IPS-20b (cell line): ENCODE measurements at regions not wholly inside any gene's neighbourhood (a gene's known extent, or its start where the extent isn't known, plus 50 kb on each side); places are given as distances from the start of the nearest gene placed in this dataset.

Source experiments
- H3K27ac ChIP-seq: one replicate; pipeline ENCODE4 v1.5.1; 2013; ENCODE audit warnings: low read length
- H3K27me3 ChIP-seq: 2 replicates; pipeline ENCODE4 v1.6.1; 2013; ENCODE audit warnings: mild to moderate bottlenecking, low read length, inconsistent platforms; ENCODE audit not compliant: insufficient read depth
- H3K36me3 ChIP-seq: 2 replicates; pipeline ENCODE4 v1.6.1; 2013; ENCODE audit warnings: low read depth, mild to moderate bottlenecking, inconsistent platforms, low read length, moderate library complexity; ENCODE audit not compliant: insufficient read depth
- H3K4me1 ChIP-seq: 2 replicates; pipeline ENCODE4 v1.6.1; 2013; ENCODE audit warnings: mild to moderate bottlenecking, control low read depth, inconsistent platforms, low read length, moderate library complexity; ENCODE audit not compliant: insufficient read depth
- H3K4me3 ChIP-seq: 2 replicates; pipeline ENCODE4 v1.5.1; 2013; ENCODE audit warnings: mild to moderate bottlenecking, low read length, inconsistent platforms
- H3K9ac ChIP-seq: 2 replicates; pipeline ENCODE4 v1.6.1; 2013; ENCODE audit warnings: low read depth, mild to moderate bottlenecking, inconsistent platforms, low read length, moderate library complexity
- H3K9me3 ChIP-seq: 2 replicates; pipeline ENCODE4 v1.6.1; 2013; ENCODE audit warnings: mild to moderate bottlenecking, low read depth, low read length, inconsistent platforms; ENCODE audit not compliant: insufficient read depth

GRCh38 chr2:204030322-204030721, 93.8 kb downstream of the ICOS start:
- no peaks in the 10 kb centered on the region for H3K36me3 ChIP-seq
- H3K27ac ChIP-seq, result no peak overlapping the region
- H3K4me3 ChIP-seq, result no peak overlapping the region
- no peaks in the 10 kb centered on the region for H3K9me3 ChIP-seq
- H3K9ac ChIP-seq, result no peak overlapping the region
- no peaks in the 10 kb centered on the region for H3K4me1 ChIP-seq
- H3K27me3 ChIP-seq, result no peaks in the 10 kb centered on the region

DNA sequence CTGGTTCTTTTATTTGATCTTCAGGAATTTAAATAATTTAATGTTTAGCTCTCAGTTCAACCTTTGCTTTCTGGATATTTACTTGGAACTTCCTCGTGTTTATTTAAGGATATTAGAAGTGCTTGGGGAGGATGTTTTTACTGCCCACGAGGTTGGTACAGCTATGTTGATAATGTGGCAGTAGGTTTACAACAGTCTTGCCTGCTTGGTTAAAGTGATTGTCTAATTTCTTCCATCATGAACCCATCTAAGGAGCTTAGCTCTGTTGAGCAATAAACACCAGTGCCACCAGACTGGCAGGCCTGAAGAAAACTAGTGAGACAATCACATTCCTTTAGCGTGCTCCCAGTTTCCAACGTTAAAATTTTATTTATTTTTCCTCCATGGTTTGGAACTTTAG, 94.5 kb downstream of the ICOS start:
- no peaks in the 10 kb centered on the region for H3K27me3 ChIP-seq
- H3K4me3 ChIP-seq, result no peak overlapping the region
- H3K4me1 ChIP-seq, result no peaks in the 10 kb centered on the region
- no peak overlapping the region for H3K9ac ChIP-seq
- H3K9me3 ChIP-seq, result no peaks in the 10 kb centered on the region
- H3K27ac ChIP-seq, result no peak overlapping the region
- H3K36me3 ChIP-seq, result no peaks in the 10 kb centered on the region

GRCh38 chr2:204032301-204032700, 95.7 kb downstream of the ICOS start:
- Histone ChIP-seq H3K27ac (no peak overlapping the region), H3K4me3 (no peak overlapping the region), H3K9me3 (no peaks in the 10 kb centered on the region), H3K4me1 (no peaks in the 10 kb centered on the region), H3K36me3 (no peaks in the 10 kb centered on the region), H3K9ac (no peak overlapping the region), H3K27me3 (no peaks in the 10 kb centered on the region)

DNA sequence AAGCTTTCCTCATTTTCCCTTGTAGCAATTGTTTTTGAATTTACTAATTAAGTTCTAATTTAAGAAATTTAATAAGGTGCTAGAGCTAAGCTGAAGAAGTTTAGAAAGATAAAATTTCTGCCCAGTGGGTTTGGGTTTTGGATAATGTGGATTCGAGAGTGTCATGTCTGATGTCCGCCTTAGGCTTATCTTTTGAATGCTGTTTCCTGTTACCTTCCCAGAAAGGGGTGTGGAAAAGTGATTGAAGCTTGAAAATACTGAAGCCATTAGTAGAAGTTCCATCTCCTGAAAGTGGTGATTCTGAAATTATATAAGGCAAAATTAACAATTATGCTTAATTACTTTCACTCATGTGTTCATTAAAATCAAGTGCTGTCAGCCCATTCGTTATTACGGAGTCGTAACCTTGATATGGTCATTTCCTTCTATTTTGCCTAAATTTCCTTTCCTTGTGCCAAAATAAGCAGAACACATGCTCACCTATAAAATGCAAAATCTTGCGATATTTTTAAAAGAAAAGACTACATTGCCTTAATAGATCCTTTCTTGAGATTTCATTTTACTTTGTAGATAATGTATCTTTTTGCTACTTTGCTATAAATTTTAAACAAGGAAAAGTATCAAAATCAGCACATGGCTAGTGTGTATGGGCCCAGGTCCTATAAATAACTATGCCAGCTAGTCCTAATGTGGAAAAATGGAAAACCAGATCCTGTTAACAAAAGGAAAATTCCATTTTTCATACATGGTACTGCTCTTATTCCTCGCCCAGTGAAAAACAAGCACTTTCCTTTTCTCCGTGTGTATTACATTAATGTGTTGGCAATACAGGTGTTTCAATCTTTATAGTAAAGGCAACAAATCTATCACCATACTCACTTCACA, 97.3 kb downstream of the ICOS start:
- no peak overlapping the region for H3K4me3 ChIP-seq
- H3K9me3 ChIP-seq, result no peaks in the 10 kb centered on the region
- H3K27ac ChIP-seq, result no peak overlapping the region
- no peaks in the 10 kb centered on the region for H3K36me3 ChIP-seq
- H3K9ac ChIP-seq, result no peak overlapping the region
- no peaks in the 10 kb centered on the region for H3K27me3 ChIP-seq
- no peaks in the 10 kb centered on the region for H3K4me1 ChIP-seq

DNA sequence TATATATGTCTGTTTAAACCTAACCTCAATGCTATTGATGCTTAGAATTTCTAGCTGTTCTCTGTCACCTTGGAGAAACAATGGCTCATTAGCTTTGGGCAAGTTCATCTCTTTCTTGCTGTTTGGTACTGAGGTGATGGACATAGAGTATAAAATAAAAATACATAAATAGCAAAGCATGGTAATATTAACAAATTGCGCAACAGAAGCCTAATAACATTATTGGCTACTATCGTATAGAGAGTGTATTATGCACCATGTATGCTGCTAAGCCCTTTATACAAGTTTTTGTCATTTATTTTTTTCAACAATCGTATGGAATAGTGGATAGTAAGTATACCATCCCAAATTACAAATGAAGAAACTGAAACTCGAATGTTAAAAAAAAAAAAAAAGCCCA, 100.1 kb downstream of the ICOS start:
- Histone ChIP-seq H3K9me3 (no peaks in the 10 kb centered on the region), H3K27me3 (no peaks in the 10 kb centered on the region), H3K4me1 (no peaks in the 10 kb centered on the region), H3K9ac (no peak overlapping the region), H3K36me3 (no peaks in the 10 kb centered on the region), H3K27ac (no peak overlapping the region), H3K4me3 (no peak overlapping the region)

DNA sequence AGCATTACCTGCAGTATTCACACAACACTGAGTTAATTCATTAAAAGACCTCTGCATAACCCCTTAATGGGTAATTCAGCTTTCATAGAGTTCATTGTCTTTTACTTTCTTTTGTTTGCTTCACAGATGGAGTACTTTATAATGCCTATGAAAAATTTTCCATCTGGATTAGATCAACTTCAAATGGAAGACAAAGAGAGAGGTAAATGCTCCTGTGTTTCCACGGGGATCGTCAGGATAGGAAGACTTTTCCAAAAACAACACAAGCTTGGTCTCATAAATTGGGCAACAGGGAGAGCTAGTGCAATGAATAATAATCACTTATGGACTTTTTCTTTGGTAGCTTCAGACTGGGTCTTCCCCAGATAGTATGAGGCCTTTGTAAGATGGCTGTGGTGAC, 100.7 kb downstream of the ICOS start:
- Histone ChIP-seq H3K9ac (no peak overlapping the region), H3K9me3 (no peaks in the 10 kb centered on the region), H3K27me3 (no peaks in the 10 kb centered on the region), H3K27ac (no peak overlapping the region), H3K4me1 (no peaks in the 10 kb centered on the region), H3K4me3 (no peak overlapping the region), H3K36me3 (no peaks in the 10 kb centered on the region)

- Histone ChIP-seq H3K27me3 (no peaks in the 10 kb centered on the region), H3K36me3 (no peaks in the 10 kb centered on the region), H3K4me1 (no peaks in the 10 kb centered on the region), H3K9ac (no peak overlapping the region), H3K27ac (no peak overlapping the region), H3K9me3 (no peaks in the 10 kb centered on the region), H3K4me3 (no peak overlapping the region)
Measured at GRCh38 chr2:204039298-204039838, 102.8 kb downstream of the ICOS start.

- Histone ChIP-seq H3K27ac (no peak overlapping the region), H3K4me1 (no peaks in the 10 kb centered on the region), H3K9me3 (no peaks in the 10 kb centered on the region), H3K4me3 (no peak overlapping the region), H3K36me3 (no peaks in the 10 kb centered on the region), H3K27me3 (no peaks in the 10 kb centered on the region), H3K9ac (no peak overlapping the region)
Measured at GRCh38 chr2:204040016-204040415, 103.5 kb downstream of the ICOS start.

- Histone ChIP-seq H3K27me3 (no peaks in the 10 kb centered on the region), H3K27ac (no peak overlapping the region)
Measured at GRCh38 chr2:204042401-204042800, 105.8 kb downstream of the ICOS start.

GRCh38 chr2:204046145-204046544, 109.6 kb downstream of the ICOS start:
- no peaks in the 10 kb centered on the region for H3K4me1 ChIP-seq
- H3K36me3 ChIP-seq, result no peaks in the 10 kb centered on the region
- H3K9ac ChIP-seq, result no peak overlapping the region
- H3K27me3 ChIP-seq, result no peaks in the 10 kb centered on the region
- no peak overlapping the region for H3K27ac ChIP-seq
- no peaks in the 10 kb centered on the region for H3K9me3 ChIP-seq
- H3K4me3 ChIP-seq, result no peak overlapping the region

More at GRCh38 chr2:204042401-204042800, 105.8 kb downstream of the ICOS start:
- no peak overlapping the region for H3K9ac ChIP-seq
- H3K9me3 ChIP-seq, result no peaks in the 10 kb centered on the region
- H3K36me3 ChIP-seq, result no peaks in the 10 kb centered on the region
- H3K4me3 ChIP-seq, result no peak overlapping the region
- no peaks in the 10 kb centered on the region for H3K4me1 ChIP-seq

GRCh38 chr2:204049635-204050034, 113.1 kb downstream of the ICOS start:
- H3K9ac ChIP-seq, result no peak overlapping the region
- H3K4me1 ChIP-seq, result no peaks in the 10 kb centered on the region
- no peak overlapping the region for H3K27ac ChIP-seq
- no peaks in the 10 kb centered on the region for H3K27me3 ChIP-seq
- H3K36me3 ChIP-seq, result no peaks in the 10 kb centered on the region
- H3K4me3 ChIP-seq, result no peak overlapping the region
- no peaks in the 10 kb centered on the region for H3K9me3 ChIP-seq

- Histone ChIP-seq H3K9ac (no peak overlapping the region), H3K4me3 (no peak overlapping the region), H3K36me3 (no peaks in the 10 kb centered on the region), H3K27me3 (no peaks in the 10 kb centered on the region), H3K9me3 (no peaks in the 10 kb centered on the region), H3K27ac (no peak overlapping the region), H3K4me1 (no peaks in the 10 kb centered on the region)
Measured at GRCh38 chr2:204050681-204051080, 114.1 kb downstream of the ICOS start.
